ENCODE measurements at regions not wholly inside any gene's neighbourhood (a gene's known extent, or its start where the extent isn't known, plus 50 kb on each side); places are given as distances from the start of the nearest gene placed in this dataset.
"Not testable (repeated sequence)": the region's sequence is repeated elsewhere in the genome, so short reads cannot be mapped to it uniquely, and the experiment has no call there.

DNA sequence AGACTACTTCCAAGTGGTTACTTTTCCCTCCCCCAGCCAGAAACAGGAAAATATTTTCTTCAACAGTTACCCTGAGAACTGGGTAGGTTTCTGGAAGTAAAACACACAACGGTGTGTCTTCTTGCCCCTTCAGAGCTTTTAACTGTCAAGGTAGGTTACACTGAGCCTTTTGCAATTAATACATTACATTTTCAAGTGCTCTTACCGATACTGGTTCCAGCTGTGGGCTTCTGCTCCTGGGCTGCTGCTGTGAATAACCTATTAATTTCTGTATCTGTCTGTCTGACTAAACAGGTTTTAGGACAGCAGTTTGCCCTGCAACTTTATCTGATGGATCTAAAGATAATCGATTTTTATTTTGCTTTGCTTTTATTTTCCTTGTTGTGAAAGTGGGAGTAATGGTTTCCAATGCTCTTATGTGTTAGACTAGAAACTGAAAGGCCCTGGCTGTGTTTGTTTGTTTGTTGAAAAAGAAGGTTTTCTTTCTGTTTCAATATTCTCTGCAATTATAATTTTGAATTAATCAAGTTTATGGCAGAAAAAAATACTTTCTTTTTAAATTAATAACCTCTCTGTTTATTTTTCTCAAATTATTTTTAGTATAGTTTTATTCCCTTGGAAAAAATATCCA is 196.7 kb upstream of the SLITRK6 start:
- Histone ChIP-seq H3K9me3 (no peaks in the 10 kb centered on the region), H3K27ac (no peak overlapping the region), H3K4me1 (no peaks in the 10 kb centered on the region), H3K27me3 (no peaks in the 10 kb centered on the region), H3K4me3 (no peak overlapping the region), H3K36me3 (no peaks in the 10 kb centered on the region)
- no peak for ATAC-seq
- no peak for TF ChIP-seq POLR2A (IDR thresholded peaks at IDR 0.05)
- no peak for TF ChIP-seq EP300 (IDR thresholded peaks at IDR 0.05)
- no peak for TF ChIP-seq POLR2AphosphoS5 (IDR thresholded peaks at IDR 0.05)
- TF ChIP-seq, protein P1, sequence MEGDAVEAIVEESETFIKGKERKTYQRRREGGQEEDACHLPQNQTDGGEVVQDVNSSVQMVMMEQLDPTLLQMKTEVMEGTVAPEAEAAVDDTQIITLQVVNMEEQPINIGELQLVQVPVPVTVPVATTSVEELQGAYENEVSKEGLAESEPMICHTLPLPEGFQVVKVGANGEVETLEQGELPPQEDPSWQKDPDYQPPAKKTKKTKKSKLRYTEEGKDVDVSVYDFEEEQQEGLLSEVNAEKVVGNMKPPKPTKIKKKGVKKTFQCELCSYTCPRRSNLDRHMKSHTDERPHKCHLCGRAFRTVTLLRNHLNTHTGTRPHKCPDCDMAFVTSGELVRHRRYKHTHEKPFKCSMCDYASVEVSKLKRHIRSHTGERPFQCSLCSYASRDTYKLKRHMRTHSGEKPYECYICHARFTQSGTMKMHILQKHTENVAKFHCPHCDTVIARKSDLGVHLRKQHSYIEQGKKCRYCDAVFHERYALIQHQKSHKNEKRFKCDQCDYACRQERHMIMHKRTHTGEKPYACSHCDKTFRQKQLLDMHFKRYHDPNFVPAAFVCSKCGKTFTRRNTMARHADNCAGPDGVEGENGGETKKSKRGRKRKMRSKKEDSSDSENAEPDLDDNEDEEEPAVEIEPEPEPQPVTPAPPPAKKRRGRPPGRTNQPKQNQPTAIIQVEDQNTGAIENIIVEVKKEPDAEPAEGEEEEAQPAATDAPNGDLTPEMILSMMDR (IDR thresholded peaks at IDR 0.05), result no peak
- WGBS, 2 donors (ENCODE audit: low coverage in 1 of 2), result 57 to 67% methylated on average over 3 of the region's 3 CpGs

GRCh38 chr13:85993567-85993966 is 194.3 kb upstream of the SLITRK6 start:
- no peaks in the 10 kb centered on the region for H3K4me1 ChIP-seq
- ATAC-seq, result no peak
- H3K9me3 ChIP-seq, result no peaks in the 10 kb centered on the region
- no peaks in the 10 kb centered on the region for H3K27me3 ChIP-seq
- H3K27ac ChIP-seq, result no peak overlapping the region
- no peaks in the 10 kb centered on the region for H3K36me3 ChIP-seq
- no peak overlapping the region for H3K4me3 ChIP-seq
- TF ChIP-seq, protein P1 (IDR thresholded peaks at IDR 0.05), result no peak
- TF ChIP-seq POLR2AphosphoS5 (IDR thresholded peaks at IDR 0.05) (no peak), EP300 (IDR thresholded peaks at IDR 0.05) (no peak), POLR2A (IDR thresholded peaks at IDR 0.05) (no peak)
- WGBS, 2 donors (ENCODE audit: low coverage in 1 of 2), result 100% methylated on average over 1 of the region's 1 CpG

- Histone ChIP-seq H3K27me3 (no peaks in the 10 kb centered on the region), H3K27ac (no peak overlapping the region), H3K9me3 (no peaks in the 10 kb centered on the region), H3K4me3 (no peak overlapping the region), H3K4me1 (no peaks in the 10 kb centered on the region), H3K36me3 (no peaks in the 10 kb centered on the region)
- no peak for ATAC-seq
- TF ChIP-seq POLR2AphosphoS5 (IDR thresholded peaks at IDR 0.05), result no peak
- TF ChIP-seq, protein P1 (IDR thresholded peaks at IDR 0.05), result no peak
- no peak for TF ChIP-seq EP300 (IDR thresholded peaks at IDR 0.05)
- no peak for TF ChIP-seq POLR2A (IDR thresholded peaks at IDR 0.05)
- WGBS, 2 donors (ENCODE audit: low coverage in 1 of 2), result 94 to 100% methylated on average over 1 to 2 of the region's 2 CpGs
Observed at GRCh38 chr13:85990397-85990796, 191.2 kb upstream of the SLITRK6 start.

- no peak overlapping the region for H3K4me3 ChIP-seq
- ATAC-seq, result no peak
- TF ChIP-seq POLR2AphosphoS5 (IDR thresholded peaks at IDR 0.05) (no peak), EP300 (IDR thresholded peaks at IDR 0.05) (no peak), POLR2A (IDR thresholded peaks at IDR 0.05) (no peak)
- TF ChIP-seq, protein P1 (IDR thresholded peaks at IDR 0.05), result no peak
- no peaks in the 10 kb centered on the region for H3K9me3 ChIP-seq
- no peaks in the 10 kb centered on the region for H3K27me3 ChIP-seq
- H3K36me3 ChIP-seq, result no peaks in the 10 kb centered on the region
- H3K27ac ChIP-seq, result no peak overlapping the region
- no peaks in the 10 kb centered on the region for H3K4me1 ChIP-seq
- WGBS, 2 donors (ENCODE audit: low coverage in 1 of 2), result 63 to 100% methylated on average over 1 of the region's 1 CpG
Observed at GRCh38 chr13:85985797-85986196, 186.6 kb upstream of the SLITRK6 start.

- ATAC-seq, result no peak
- H3K9me3 ChIP-seq, result no peaks in the 10 kb centered on the region
- WGBS, 2 donors (ENCODE audit: low coverage in 1 of 2), result 78 to 84% methylated on average over 3 of the region's 3 CpGs
- no peaks in the 10 kb centered on the region for H3K4me1 ChIP-seq
- TF ChIP-seq POLR2A (IDR thresholded peaks at IDR 0.05) (no peak), EP300 (IDR thresholded peaks at IDR 0.05) (no peak)
- TF ChIP-seq, protein P1 (IDR thresholded peaks at IDR 0.05), result no peak
- H3K4me3 ChIP-seq, result no peak overlapping the region
- no peaks in the 10 kb centered on the region for H3K27me3 ChIP-seq
- H3K36me3 ChIP-seq, result no peaks in the 10 kb centered on the region
- H3K27ac ChIP-seq, result no peak overlapping the region
Observed at GRCh38 chr13:85982102-85982501, 182.9 kb upstream of the SLITRK6 start.

DNA sequence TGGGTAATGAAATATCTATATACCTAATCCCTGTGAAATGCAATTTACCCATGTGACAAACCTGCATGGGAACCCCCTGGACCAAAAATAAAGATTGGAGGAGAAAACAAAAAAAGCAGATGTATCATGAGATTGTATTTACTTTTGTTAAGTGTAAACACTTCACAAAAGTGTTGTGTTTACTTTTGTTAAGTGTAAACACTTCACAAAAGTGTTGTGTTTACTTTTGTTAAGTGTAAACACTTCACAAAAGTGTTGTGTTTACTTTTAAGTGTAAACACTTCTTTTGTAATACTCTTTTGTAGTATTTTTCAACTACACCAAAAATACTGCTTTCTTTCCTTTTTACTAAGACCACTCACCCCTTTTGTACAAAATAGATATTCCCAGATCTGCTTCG is 181.2 kb upstream of the SLITRK6 start:
- H3K4me1 ChIP-seq, H3K36me3 ChIP-seq, H3K27ac ChIP-seq, H3K9me3 ChIP-seq, H3K4me3 ChIP-seq, ATAC-seq, H3K27me3 ChIP-seq: not testable (repeated sequence)
- 75 to 93% methylated on average over 1 of the region's 1 CpG for WGBS, 2 donors (ENCODE audit: low coverage in 1 of 2)

Measured in gastroesophageal sphincter (tissue), 4 donors.